ENCODE measurements at regions not wholly inside any gene's neighbourhood (a gene's known extent, or its start where the extent isn't known, plus 50 kb on each side); places are given as distances from the start of the nearest gene placed in this dataset.

GRCh38 chr13:106688940-106689339, 121.0 kb upstream of the ARGLU1 start:
- no peaks in the 10 kb centered on the region for H3K79me2 ChIP-seq (ENCODE audit: insufficient read depth, low read length)
- no peaks in the 10 kb centered on the region for H3K4me1 ChIP-seq (ENCODE audit: insufficient read depth, low read length, poor library complexity, severe bottlenecking)
- H3F3A ChIP-seq (ENCODE audit: low read depth), result no peaks in the 10 kb centered on the region
- H3K4me3 ChIP-seq (ENCODE audit: low read length, poor library complexity, severe bottlenecking), result no peak overlapping the region
- TF ChIP-seq CTCF (conservative IDR thresholded peaks at IDR 0.05; ENCODE audit: low read length) (no peak), EZH2phosphoT487 (IDR thresholded peaks at IDR 0.05; ENCODE audit: borderline replicate concordance) (no peak)
- H4K20me1 ChIP-seq (ENCODE audit: insufficient read depth, low read length, poor library complexity, severe bottlenecking), result no peaks in the 10 kb centered on the region
- no peak overlapping the region for H3K9ac ChIP-seq (ENCODE audit: low read depth, low read length, poor library complexity, severe bottlenecking)
- no peaks in the 10 kb centered on the region for H3K9me2 ChIP-seq (replicated peaks; ENCODE audit: low read depth, low read length)
- no peaks in the 10 kb centered on the region for H3K27me3 ChIP-seq (ENCODE audit: insufficient read depth, low read length, poor library complexity, severe bottlenecking)
- no peak overlapping the region for H2AFZ ChIP-seq (ENCODE audit: low read length)
- H3K9me3 ChIP-seq (ENCODE audit: insufficient read depth, low read depth, low read length), result no peaks in the 10 kb centered on the region
- no peaks in the 10 kb centered on the region for H3K36me3 ChIP-seq (ENCODE audit: insufficient read depth, low read length)
- no peak overlapping the region for H3K4me2 ChIP-seq (ENCODE audit: low read depth, low read length, poor library complexity, severe bottlenecking)

GRCh38 chr13:106686163-106686562, 118.2 kb upstream of the ARGLU1 start:
- Histone ChIP-seq H2AFZ (ENCODE audit: low read length) (no peak overlapping the region), H3K4me1 (ENCODE audit: insufficient read depth, low read length, poor library complexity, severe bottlenecking) (no peaks in the 10 kb centered on the region), H3K9me3 (ENCODE audit: insufficient read depth, low read depth, low read length) (no peaks in the 10 kb centered on the region), H3K4me3 (ENCODE audit: low read length, poor library complexity, severe bottlenecking) (no peak overlapping the region), H3K27me3 (ENCODE audit: insufficient read depth, low read length, poor library complexity, severe bottlenecking) (no peaks in the 10 kb centered on the region), H3K9me2 (replicated peaks; ENCODE audit: low read depth, low read length) (no peaks in the 10 kb centered on the region), H3K9ac (ENCODE audit: low read depth, low read length, poor library complexity, severe bottlenecking) (no peak overlapping the region), H3K79me2 (ENCODE audit: insufficient read depth, low read length) (no peaks in the 10 kb centered on the region), H3F3A (ENCODE audit: low read depth) (no peaks in the 10 kb centered on the region), H3K4me2 (ENCODE audit: low read depth, low read length, poor library complexity, severe bottlenecking) (no peak overlapping the region), H3K36me3 (ENCODE audit: insufficient read depth, low read length) (no peaks in the 10 kb centered on the region), H4K20me1 (ENCODE audit: insufficient read depth, low read length, poor library complexity, severe bottlenecking) (no peaks in the 10 kb centered on the region)
- TF ChIP-seq EZH2phosphoT487 (IDR thresholded peaks at IDR 0.05; ENCODE audit: borderline replicate concordance) (no peak), CTCF (conservative IDR thresholded peaks at IDR 0.05; ENCODE audit: low read length) (no peak)

- H3K9ac ChIP-seq (ENCODE audit: low read depth, low read length, poor library complexity, severe bottlenecking), result no peak overlapping the region
- H3K4me3 ChIP-seq (ENCODE audit: low read length, poor library complexity, severe bottlenecking), result no peak overlapping the region
- no peak overlapping the region for H3K4me2 ChIP-seq (ENCODE audit: low read depth, low read length, poor library complexity, severe bottlenecking)
- H3K27me3 ChIP-seq (ENCODE audit: insufficient read depth, low read length, poor library complexity, severe bottlenecking), result no peaks in the 10 kb centered on the region
- H4K20me1 ChIP-seq (ENCODE audit: insufficient read depth, low read length, poor library complexity, severe bottlenecking), result no peaks in the 10 kb centered on the region
- H3K9me3 ChIP-seq (ENCODE audit: insufficient read depth, low read depth, low read length), result no peaks in the 10 kb centered on the region
- TF ChIP-seq EZH2phosphoT487 (IDR thresholded peaks at IDR 0.05; ENCODE audit: borderline replicate concordance), result no peak
- TF ChIP-seq CTCF (conservative IDR thresholded peaks at IDR 0.05; ENCODE audit: low read length), result no peak
- H3K9me2 ChIP-seq (replicated peaks; ENCODE audit: low read depth, low read length), result no peaks in the 10 kb centered on the region
- no peak overlapping the region for H2AFZ ChIP-seq (ENCODE audit: low read length)
- no peaks in the 10 kb centered on the region for H3K4me1 ChIP-seq (ENCODE audit: insufficient read depth, low read length, poor library complexity, severe bottlenecking)
- H3K36me3 ChIP-seq (ENCODE audit: insufficient read depth, low read length), result no peaks in the 10 kb centered on the region
- no peaks in the 10 kb centered on the region for H3K79me2 ChIP-seq (ENCODE audit: insufficient read depth, low read length)
- no peaks in the 10 kb centered on the region for H3F3A ChIP-seq (ENCODE audit: low read depth)
These were observed 117.2 kb upstream of the ARGLU1 start for GRCh38 chr13:106685143-106685542.
